Right atrium auricular region (tissue), 2 donors: ENCODE measurements at regions not wholly inside any gene's neighbourhood (a gene's known extent, or its start where the extent isn't known, plus 50 kb on each side); places are given as distances from the start of the nearest gene placed in this dataset.

Experiments
- DNase-seq: peaks from one replicate; pipeline ENCODE4 v3.0.0-alpha.2; 2019; ENCODE audit warnings: low spot score
- H3K27ac ChIP-seq, 2 donors: fragments of 200-600 bp; sonication (generic); 1 replicate in 1 of 2; 2 replicates in 1 of 2; pipeline ENCODE4 v1.5.1; 2016 to 2019
- H3K27me3 ChIP-seq, 2 donors: fragments of 200-600 bp; sonication (generic); one replicate each; pipeline versions ENCODE4 v1.5.1 to v1.6.0; 2017 to 2019
- H3K36me3 ChIP-seq: fragments of 200-600 bp; sonication (generic); one replicate; pipeline ENCODE4 v1.5.1; 2016
- H3K4me1 ChIP-seq, 2 donors: fragments of 200-600 bp; sonication (generic); one replicate each; pipeline versions ENCODE4 v1.5.1 to v1.6.0; 2017 to 2019
- H3K4me3 ChIP-seq, 2 donors: fragments of 200-600 bp; sonication (generic); 1 replicate in 1 of 2; 2 replicates in 1 of 2; pipeline ENCODE4 v1.5.1; 2017 to 2019; ENCODE audit warnings: mild to moderate bottlenecking in 1 of 2, moderate library complexity in 1 of 2
- H3K9me3 ChIP-seq, 2 donors: fragments of 200-600 bp; sonication (generic); one replicate each; pipeline ENCODE4 v1.5.1; 2019
- TF ChIP-seq, protein P1 (sequence below), 2 donors: fragments of 200-600 bp; sonication (generic); IDR thresholded peaks; one replicate each; pipeline ENCODE4 v1.5.1; 2019; ENCODE audit warnings: antibody characterized with exemption in 2 of 2

DNA sequence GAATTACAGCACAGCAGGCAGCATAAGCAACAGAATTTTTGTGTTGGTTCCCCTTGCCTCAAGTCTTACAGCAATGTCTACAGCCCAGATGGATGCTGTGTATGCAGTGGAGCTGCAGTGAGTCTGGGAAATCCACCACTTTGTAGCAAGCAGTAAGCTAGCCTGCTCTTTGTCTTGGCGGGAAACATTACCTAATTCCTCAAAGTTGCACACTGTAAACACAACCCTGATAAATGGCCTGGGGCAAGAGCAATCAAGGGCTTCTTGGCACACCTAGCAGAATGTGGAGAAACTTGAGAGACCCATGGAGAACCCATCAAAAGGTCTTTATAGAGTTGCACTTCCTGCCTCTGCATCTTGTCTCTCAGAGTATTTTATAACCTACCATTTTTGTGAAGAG, 102.0 kb upstream of the FOXP2 start:
- H3K27me3 ChIP-seq = no peaks in the 10 kb centered on the region
- TF ChIP-seq, protein P1, sequence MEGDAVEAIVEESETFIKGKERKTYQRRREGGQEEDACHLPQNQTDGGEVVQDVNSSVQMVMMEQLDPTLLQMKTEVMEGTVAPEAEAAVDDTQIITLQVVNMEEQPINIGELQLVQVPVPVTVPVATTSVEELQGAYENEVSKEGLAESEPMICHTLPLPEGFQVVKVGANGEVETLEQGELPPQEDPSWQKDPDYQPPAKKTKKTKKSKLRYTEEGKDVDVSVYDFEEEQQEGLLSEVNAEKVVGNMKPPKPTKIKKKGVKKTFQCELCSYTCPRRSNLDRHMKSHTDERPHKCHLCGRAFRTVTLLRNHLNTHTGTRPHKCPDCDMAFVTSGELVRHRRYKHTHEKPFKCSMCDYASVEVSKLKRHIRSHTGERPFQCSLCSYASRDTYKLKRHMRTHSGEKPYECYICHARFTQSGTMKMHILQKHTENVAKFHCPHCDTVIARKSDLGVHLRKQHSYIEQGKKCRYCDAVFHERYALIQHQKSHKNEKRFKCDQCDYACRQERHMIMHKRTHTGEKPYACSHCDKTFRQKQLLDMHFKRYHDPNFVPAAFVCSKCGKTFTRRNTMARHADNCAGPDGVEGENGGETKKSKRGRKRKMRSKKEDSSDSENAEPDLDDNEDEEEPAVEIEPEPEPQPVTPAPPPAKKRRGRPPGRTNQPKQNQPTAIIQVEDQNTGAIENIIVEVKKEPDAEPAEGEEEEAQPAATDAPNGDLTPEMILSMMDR (IDR thresholded peaks at IDR 0.05) = no peak
- H3K4me3 ChIP-seq = no peak overlapping the region
- H3K27ac ChIP-seq = no peak overlapping the region
- H3K9me3 ChIP-seq = no peaks in the 10 kb centered on the region
- H3K36me3 ChIP-seq = no peaks in the 10 kb centered on the region
- DNase-seq = no peak
- H3K4me1 ChIP-seq = no peaks in the 10 kb centered on the region

DNA sequence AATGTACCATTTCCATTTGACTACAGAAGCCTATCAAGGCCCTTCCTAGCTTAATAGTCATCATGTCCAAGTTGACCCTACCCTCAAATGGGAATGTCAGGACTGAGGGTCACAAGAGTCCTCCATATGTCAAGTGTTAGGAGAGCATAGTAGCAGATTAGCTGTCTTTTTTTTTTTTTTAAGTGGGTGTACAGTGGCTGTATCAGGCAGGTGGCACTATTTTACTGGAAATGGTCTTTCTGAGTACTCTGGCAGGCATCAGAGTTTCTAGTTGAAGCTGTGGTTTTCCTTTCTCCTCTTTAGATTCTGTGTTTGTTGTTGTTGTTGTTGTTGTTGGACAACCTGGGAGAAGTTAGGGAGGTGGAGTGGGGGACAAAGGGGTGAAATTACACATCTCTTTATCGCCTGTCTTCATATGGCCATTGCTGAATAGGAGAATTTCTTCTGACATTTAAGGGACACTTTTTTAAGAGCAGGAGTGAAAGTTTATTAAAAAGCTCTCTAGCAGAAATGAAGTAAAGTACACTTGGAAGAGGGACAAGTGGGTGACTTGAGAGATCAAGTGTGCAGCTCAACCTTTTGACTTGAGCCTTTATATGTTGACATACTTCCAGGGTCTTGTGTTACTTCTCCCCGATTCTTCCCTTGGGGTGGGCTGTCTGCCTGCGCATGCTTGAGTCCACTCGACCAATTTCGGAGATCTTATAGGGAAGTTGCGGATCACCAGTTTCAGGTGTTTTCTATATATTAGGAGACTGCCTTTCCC, 104.1 kb upstream of the FOXP2 start:
- TF ChIP-seq, protein P1 (IDR thresholded peaks at IDR 0.05) = no peak
- no peaks in the 10 kb centered on the region for H3K27me3 ChIP-seq
- no peak for DNase-seq
- no peaks in the 10 kb centered on the region for H3K9me3 ChIP-seq
- H3K27ac ChIP-seq = no peak overlapping the region
- H3K36me3 ChIP-seq = no peaks in the 10 kb centered on the region
- H3K4me3 ChIP-seq = no peak overlapping the region
- H3K4me1 ChIP-seq = no peaks in the 10 kb centered on the region

DNA sequence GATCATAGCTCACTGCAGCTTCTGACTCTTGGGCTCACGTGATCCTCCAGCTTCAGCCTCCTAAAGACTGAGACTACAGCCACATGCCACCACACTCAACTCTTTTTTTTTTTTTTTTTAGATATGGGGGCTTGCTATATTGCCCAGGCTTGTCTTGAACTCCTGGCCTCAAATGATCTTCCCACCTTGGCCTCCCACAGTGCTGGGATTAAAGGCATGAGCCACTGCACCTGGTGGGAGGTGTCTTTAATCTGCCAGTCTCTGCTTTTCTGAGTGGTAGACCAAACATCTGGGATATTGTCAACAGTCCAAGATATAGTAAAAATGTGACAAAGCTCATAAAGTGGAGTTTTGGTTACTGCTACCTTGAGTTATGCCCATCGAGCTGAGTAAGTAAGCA, 104.9 kb upstream of the FOXP2 start:
- Histone ChIP-seq H3K27ac (no peak overlapping the region), H3K4me1 (no peaks in the 10 kb centered on the region), H3K27me3 (no peaks in the 10 kb centered on the region), H3K4me3 (no peak overlapping the region), H3K36me3 (no peaks in the 10 kb centered on the region), H3K9me3 (no peaks in the 10 kb centered on the region)
- TF ChIP-seq, protein P1 (IDR thresholded peaks at IDR 0.05) = no peak
- no peak for DNase-seq

DNA sequence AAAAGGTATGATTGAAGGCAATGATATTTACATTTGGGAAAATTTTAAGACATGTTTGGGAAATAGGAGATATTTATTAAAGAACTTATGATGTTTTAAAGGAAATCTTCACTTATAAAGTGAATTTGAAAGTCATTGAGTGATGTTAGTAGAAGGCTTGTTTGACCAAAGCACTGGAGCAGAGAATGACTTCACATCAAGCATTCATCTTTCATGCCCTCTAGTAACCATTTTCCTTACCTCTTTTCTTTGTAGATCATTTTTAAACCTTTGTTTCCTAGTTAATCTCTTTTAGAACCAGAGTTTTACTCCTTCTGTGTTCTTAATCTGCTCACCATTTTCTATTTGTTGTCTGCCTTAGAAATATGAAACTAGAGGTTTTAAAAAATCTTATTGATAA, 111.3 kb upstream of the FOXP2 start:
- no peak for DNase-seq
- no peaks in the 10 kb centered on the region for H3K36me3 ChIP-seq
- no peaks in the 10 kb centered on the region for H3K27me3 ChIP-seq
- no peaks in the 10 kb centered on the region for H3K9me3 ChIP-seq
- no peak overlapping the region for H3K4me3 ChIP-seq
- no peak overlapping the region for H3K27ac ChIP-seq
- no peaks in the 10 kb centered on the region for H3K4me1 ChIP-seq
- TF ChIP-seq, protein P1 (IDR thresholded peaks at IDR 0.05) = no peak

DNA sequence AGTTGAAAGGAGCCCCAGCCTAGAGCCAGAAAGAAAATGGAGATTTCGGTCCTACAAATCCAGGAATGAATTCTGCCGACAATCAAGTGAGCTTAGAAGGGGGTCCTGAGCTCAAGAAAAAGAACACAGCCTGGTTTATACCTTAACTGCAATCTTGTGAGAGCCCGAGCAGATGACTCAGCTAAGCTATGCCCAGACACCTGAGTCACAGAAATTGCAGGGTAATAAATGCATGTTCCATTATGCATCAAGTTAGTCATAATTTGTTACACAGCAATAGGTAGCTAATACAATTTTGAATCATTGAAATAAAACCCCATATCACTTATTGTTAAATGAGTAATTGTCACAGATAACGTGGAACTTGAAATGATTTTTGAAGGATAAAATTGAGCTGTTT, 111.8 kb upstream of the FOXP2 start:
- TF ChIP-seq, protein P1 (IDR thresholded peaks at IDR 0.05) = no peak
- no peaks in the 10 kb centered on the region for H3K4me1 ChIP-seq
- H3K36me3 ChIP-seq = no peaks in the 10 kb centered on the region
- H3K4me3 ChIP-seq = no peak overlapping the region
- no peaks in the 10 kb centered on the region for H3K9me3 ChIP-seq
- DNase-seq = no peak
- no peak overlapping the region for H3K27ac ChIP-seq
- no peaks in the 10 kb centered on the region for H3K27me3 ChIP-seq

DNA sequence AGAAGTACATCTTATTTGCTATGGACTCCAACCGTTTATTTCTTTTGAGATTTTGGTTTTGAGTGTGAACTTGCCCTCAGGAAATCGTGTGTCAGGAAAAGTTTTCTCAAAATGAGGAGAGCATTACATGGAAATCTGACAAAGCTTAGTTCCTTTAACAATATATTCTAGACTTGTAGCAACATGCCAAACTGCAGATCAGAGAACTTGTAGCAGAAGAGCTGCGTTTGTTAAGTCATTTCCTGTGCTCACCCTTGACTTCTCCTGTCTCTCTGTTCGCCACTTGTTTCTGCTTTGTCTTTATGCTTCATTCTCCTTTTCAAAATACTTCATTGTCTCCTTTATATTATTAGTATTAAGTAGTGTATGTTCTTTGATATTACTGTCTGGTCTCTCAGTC, 116.6 kb upstream of the FOXP2 start:
- no peaks in the 10 kb centered on the region for H3K36me3 ChIP-seq
- H3K27me3 ChIP-seq = no peaks in the 10 kb centered on the region
- no peaks in the 10 kb centered on the region for H3K4me1 ChIP-seq
- no peak overlapping the region for H3K4me3 ChIP-seq
- no peaks in the 10 kb centered on the region for H3K9me3 ChIP-seq
- TF ChIP-seq, protein P1 (IDR thresholded peaks at IDR 0.05) = no peak
- DNase-seq = no peak
- H3K27ac ChIP-seq = no peak overlapping the region
